ENCODE measurements at regions not wholly inside any gene's neighbourhood (a gene's known extent, or its start where the extent isn't known, plus 50 kb on each side); places are given as distances from the start of the nearest gene placed in this dataset.

- no peak for TF ChIP-seq E4F1 (IDR thresholded peaks at IDR 0.05; ENCODE audit: borderline replicate concordance, partially characterized antibody)
- TF ChIP-seq KAT2A (conservative IDR thresholded peaks at IDR 0.05; ENCODE audit: control insufficient read depth, low read depth, low read length): no peak
- no peak for TF ChIP-seq WRNIP1 (IDR thresholded peaks at IDR 0.05; ENCODE audit: borderline replicate concordance, low read depth, low read length)
- no peak for TF ChIP-seq YBX1 (IDR thresholded peaks at IDR 0.05)
- no peak for TF ChIP-seq NFYA (IDR thresholded peaks at IDR 0.05; ENCODE audit: borderline replicate concordance, low read depth, low read length)
- TF ChIP-seq SUPT20H (IDR thresholded peaks at IDR 0.05; ENCODE audit: borderline replicate concordance, control insufficient read depth, low read depth, low read length): no peak
Observed at GRCh38 chr18:55868909-55869308, 280.9 kb upstream of the TCF4 start (continued).

- BruUV-seq (replicated peaks): no TSS peak
- Histone ChIP-seq H3K27me3 (replicated peaks in 1 of 2; ENCODE audit: control insufficient read depth in 2 of 2, insufficient read depth in 2 of 2, low read length in 1 of 2) (no peaks in the 10 kb centered on the region), H3K27ac (ENCODE audit: control insufficient read depth, insufficient read depth) (no peak overlapping the region), H3K9me3 (replicated peaks; ENCODE audit: control insufficient read depth, insufficient read depth, low read length) (no peaks in the 10 kb centered on the region), H3K4me3 (no peak overlapping the region), H2AFZ (ENCODE audit: control insufficient read depth, low read depth, low read length) (no peak overlapping the region), H3K9ac (ENCODE audit: control insufficient read depth, insufficient read depth, low read length) (no peak overlapping the region), H3K36me3 (ENCODE audit: control insufficient read depth in 2 of 2, insufficient read depth in 2 of 2, low read length in 1 of 2) (no peaks in the 10 kb centered on the region), H3K4me2 (ENCODE audit: control insufficient read depth, insufficient read depth) (no peak overlapping the region), H4K20me1 (ENCODE audit: control insufficient read depth, insufficient read depth) (no peaks in the 10 kb centered on the region), H3K79me2 (ENCODE audit: control insufficient read depth, insufficient read depth, low read length) (no peaks in the 10 kb centered on the region), H3K4me1 (ENCODE audit: control insufficient read depth, insufficient read depth, low read length) (no peaks in the 10 kb centered on the region)
- intact Hi-C loops (cut with micrococcal nuclease; ENCODE audit: unreplicated experiment) (no loop called here), in situ Hi-C loops (cut with MboI) (no loop called here)
- WGBS (ENCODE audit: insufficient coverage, insufficient replicate concordance, low lambda C conversion rate, missing lambda C conversion rate): 35% methylated on average over 7 of the region's 7 CpGs
- RAD21 ChIA-PET (ENCODE audit: unreplicated experiment): no interaction called here
- no peak for ATAC-seq
- POLR2A ChIA-PET: no interaction called here
- CTCF ChIA-PET: no interaction called here
- SMC1A ChIA-PET (ENCODE audit: uncharacterized antibody, unreplicated experiment): interaction anchor here (0.5 kb wide), 1 partner anchor 773 kb away, joined by 3 read pairs; no protein-coding TSS in a partner anchor
- no peak for DNase-seq (ENCODE audit: low read depth, low spot score)
- no peak for FAIRE-seq
- TF ChIP-seq SPI1 (IDR thresholded peaks at IDR 0.05; ENCODE audit: borderline replicate concordance, insufficient read depth, low read depth, low read length) (no peak), USF1 (IDR thresholded peaks at IDR 0.05; ENCODE audit: borderline replicate concordance, extremely low read length, insufficient read depth, low read depth, low read length) (no peak), TCF7 (IDR thresholded peaks at IDR 0.05; ENCODE audit: borderline replicate concordance) (no peak), NKRF (conservative IDR thresholded peaks at IDR 0.05) (no peak), PRDM15 (CRISPR knock-in tag; IDR thresholded peaks at IDR 0.05) (no peak), RFX5 (IDR thresholded peaks at IDR 0.05; ENCODE audit: low read depth, low read length) (no peak), IKZF2 (IDR thresholded peaks at IDR 0.05) (no peak), RUNX3 (IDR thresholded peaks at IDR 0.05; ENCODE audit: low read length) (no peak), STAT1 (conservative IDR thresholded peaks at IDR 0.05) (no peak)
Observed at GRCh38 chr18:55866886-55867285, 278.9 kb upstream of the TCF4 start.
